ENCODE measurements at regions not wholly inside any gene's neighbourhood (a gene's known extent, or its start where the extent isn't known, plus 50 kb on each side); places are given as distances from the start of the nearest gene placed in this dataset.

GRCh38 chr18:39958876-39959275, 1996.2 kb upstream of the PIK3C3 start:
- TF ChIP-seq BCLAF1 (IDR thresholded peaks at IDR 0.05): no peak
- no peak for TF ChIP-seq CTCF (IDR thresholded peaks at IDR 0.05 in 2 of 3, conservative IDR thresholded peaks at IDR 0.05 in 1 of 3; ENCODE audit: control insufficient read depth in 2 of 3, extremely low read depth in 1 of 3, insufficient read depth in 1 of 3, low read depth in 3 of 3, low read length in 3 of 3)
- no peak for TF ChIP-seq PAX5 (IDR thresholded peaks at IDR 0.05; ENCODE audit: borderline replicate concordance, low read depth, low read length)
- no peak for TF ChIP-seq SRF (IDR thresholded peaks at IDR 0.05; ENCODE audit: low read depth in 2 of 2, low read length in 2 of 2)
- no peak for TF ChIP-seq REST (IDR thresholded peaks at IDR 0.05; ENCODE audit: low read depth, low read length)

Data from GM12878 (cell line).